Activated CD4-positive, alpha-beta T cell treated with anti-CD3 and anti-CD28 coated beads for 1 hour (primary cell): ENCODE measurements at regions not wholly inside any gene's neighbourhood (a gene's known extent, or its start where the extent isn't known, plus 50 kb on each side); places are given as distances from the start of the nearest gene placed in this dataset.
"Not testable (repeated sequence)": the region's sequence is repeated elsewhere in the genome, so short reads cannot be mapped to it uniquely, and the experiment has no call there.

Experiments used
- DNase-seq: peaks from one replicate; pipeline ENCODE4 v3.0.0-alpha.2; 2020

GRCh38 chr4:138344851-138345250, 102.7 kb upstream of the SLC7A11 start:
- DNase-seq, result no peak

- DNase-seq, result no peak
Observed at GRCh38 chr4:138344054-138344453, 101.9 kb upstream of the SLC7A11 start.

- no peak for DNase-seq
Observed at GRCh38 chr4:138341739-138342415, 99.7 kb upstream of the SLC7A11 start.

GRCh38 chr4:138338840-138339239, 96.7 kb upstream of the SLC7A11 start:
- no peak for DNase-seq

- not testable (repeated sequence) for DNase-seq
Observed at GRCh38 chr4:138338222-138338621, 96.1 kb upstream of the SLC7A11 start.

GRCh38 chr4:138334346-138335016, 92.3 kb upstream of the SLC7A11 start:
- DNase-seq, result no peak

GRCh38 chr4:138332415-138332814, 90.3 kb upstream of the SLC7A11 start:
- DNase-seq, result not testable (repeated sequence)

- DNase-seq, result no peak
Observed at GRCh38 chr4:138330531-138330930, 88.4 kb upstream of the SLC7A11 start.

- no peak for DNase-seq
Observed at GRCh38 chr4:138329506-138330070, 87.4 kb upstream of the SLC7A11 start.

- DNase-seq, result no peak
Observed at GRCh38 chr4:138327338-138327737, 85.2 kb upstream of the SLC7A11 start.

- DNase-seq, result no peak
Observed at GRCh38 chr4:138320831-138321230, 78.7 kb upstream of the SLC7A11 start.

GRCh38 chr4:138320030-138320429, 77.9 kb upstream of the SLC7A11 start:
- no peak for DNase-seq

- no peak for DNase-seq
Observed at GRCh38 chr4:138317175-138317748, 75.1 kb upstream of the SLC7A11 start.

GRCh38 chr4:138312536-138312911, 70.4 kb upstream of the SLC7A11 start:
- no peak for DNase-seq

GRCh38 chr4:138311771-138312535, 69.8 kb upstream of the SLC7A11 start:
- DNase-seq, result no peak

- no peak for DNase-seq
Observed at GRCh38 chr4:138310991-138311390, 68.8 kb upstream of the SLC7A11 start.

GRCh38 chr4:138310498-138310897, 68.3 kb upstream of the SLC7A11 start:
- DNase-seq, result no peak

GRCh38 chr4:138308356-138308755, 66.2 kb upstream of the SLC7A11 start:
- DNase-seq, result no peak

GRCh38 chr4:138307319-138307718, 65.2 kb upstream of the SLC7A11 start:
- DNase-seq, result no peak

- DNase-seq, result no peak
Observed at GRCh38 chr4:138305050-138305449, 62.9 kb upstream of the SLC7A11 start.

- no peak for DNase-seq
Observed at GRCh38 chr4:138301536-138301935, 59.4 kb upstream of the SLC7A11 start.

- DNase-seq, result no peak
Observed at GRCh38 chr4:138300616-138301015, 58.5 kb upstream of the SLC7A11 start.

- DNase-seq, result no peak
Observed at GRCh38 chr4:138299881-138300280, 57.7 kb upstream of the SLC7A11 start.
